GM08714 (cell line): ENCODE measurements at regions not wholly inside any gene's neighbourhood (a gene's known extent, or its start where the extent isn't known, plus 50 kb on each side); places are given as distances from the start of the nearest gene placed in this dataset.

Source experiments
- H3K4me3 ChIP-seq: fragments of 200-500 bp; sonication (Bioruptor generic); 2 replicates; pipeline ENCODE4 v1.5.1; 2014; ENCODE audit warnings: mild to moderate bottlenecking, low read length, inconsistent platforms
- ZNF274 ChIP-seq: IDR thresholded peaks from 2 replicates; pipeline ENCODE4 v1.6.1; 2012; ENCODE audit warnings: mild to moderate bottlenecking, low read depth, low read length

DNA sequence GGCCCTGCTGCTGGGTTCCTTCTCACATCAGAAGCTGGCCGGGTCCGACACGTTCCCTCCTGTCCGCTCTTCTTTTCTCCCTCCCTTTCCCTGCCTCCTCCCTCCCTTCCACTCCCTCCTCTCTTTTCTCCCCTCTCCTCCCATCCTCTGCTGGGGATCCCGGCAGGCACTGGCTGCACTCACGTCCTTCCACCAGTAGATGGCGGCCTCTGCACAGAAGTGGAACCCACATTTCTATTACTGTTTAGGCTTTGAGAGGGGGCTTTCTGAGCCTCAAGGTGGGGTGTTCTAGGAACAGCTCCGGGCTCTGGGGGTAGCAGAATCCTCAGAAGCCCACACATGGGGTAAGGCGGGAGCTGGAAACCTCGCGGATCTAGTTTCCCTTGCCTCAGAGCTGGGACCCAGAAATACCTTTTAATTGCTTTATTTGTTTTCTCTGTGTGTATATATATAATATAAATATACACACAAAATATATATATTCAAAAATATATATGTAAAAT, 294.2 kb downstream of the ZNF536 start:
- H3K4me3 ChIP-seq: no peak overlapping the region
- no peak for TF ChIP-seq ZNF274

DNA sequence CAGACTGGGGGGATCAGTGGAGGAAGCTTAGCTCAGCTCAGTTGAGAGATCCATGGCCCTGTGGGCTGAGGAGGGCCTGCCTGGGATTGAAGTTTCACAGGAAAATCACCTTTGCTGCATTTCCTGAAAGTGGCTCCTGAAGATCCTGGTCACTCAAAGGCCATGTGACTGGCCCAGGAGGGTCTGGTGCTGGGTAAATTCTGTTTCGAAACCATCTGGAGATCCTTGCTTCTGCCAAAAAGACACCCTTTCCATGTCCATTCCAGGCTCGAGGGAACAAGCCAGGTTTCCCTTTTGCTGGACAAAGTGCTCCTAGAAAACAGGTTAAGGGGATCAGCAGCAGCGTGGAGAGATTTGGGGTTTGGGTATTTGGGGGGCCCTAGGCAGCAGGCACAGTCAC, 293.3 kb downstream of the ZNF536 start:
- no peak for TF ChIP-seq ZNF274
- no peak overlapping the region for H3K4me3 ChIP-seq

DNA sequence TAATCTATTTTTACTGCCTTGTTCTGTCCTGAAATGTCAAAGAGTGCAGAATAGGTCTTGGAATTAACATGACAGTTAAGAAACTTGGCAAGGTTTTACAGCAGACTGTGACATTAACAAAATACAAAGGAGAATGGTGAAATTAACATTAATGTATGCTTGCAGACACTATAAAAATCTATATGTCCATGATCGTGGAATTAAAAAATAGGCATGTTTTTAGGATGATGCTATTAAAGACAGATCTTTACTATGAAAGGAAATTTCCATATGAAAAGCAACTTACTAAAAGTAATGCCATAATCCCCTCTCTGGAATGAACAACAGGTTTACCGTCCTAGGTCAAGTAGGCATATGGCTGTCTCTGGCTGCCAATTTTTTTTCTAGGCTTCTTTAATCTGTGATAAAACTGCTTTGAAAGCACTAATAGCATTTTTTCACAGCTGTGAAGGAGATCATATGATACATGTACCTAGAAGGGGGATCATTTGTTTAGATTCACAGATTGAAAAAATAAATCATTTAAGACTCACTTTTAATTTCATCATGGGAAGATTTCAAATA, 291.5 kb downstream of the ZNF536 start:
- no peak for TF ChIP-seq ZNF274
- H3K4me3 ChIP-seq: no peak overlapping the region

DNA sequence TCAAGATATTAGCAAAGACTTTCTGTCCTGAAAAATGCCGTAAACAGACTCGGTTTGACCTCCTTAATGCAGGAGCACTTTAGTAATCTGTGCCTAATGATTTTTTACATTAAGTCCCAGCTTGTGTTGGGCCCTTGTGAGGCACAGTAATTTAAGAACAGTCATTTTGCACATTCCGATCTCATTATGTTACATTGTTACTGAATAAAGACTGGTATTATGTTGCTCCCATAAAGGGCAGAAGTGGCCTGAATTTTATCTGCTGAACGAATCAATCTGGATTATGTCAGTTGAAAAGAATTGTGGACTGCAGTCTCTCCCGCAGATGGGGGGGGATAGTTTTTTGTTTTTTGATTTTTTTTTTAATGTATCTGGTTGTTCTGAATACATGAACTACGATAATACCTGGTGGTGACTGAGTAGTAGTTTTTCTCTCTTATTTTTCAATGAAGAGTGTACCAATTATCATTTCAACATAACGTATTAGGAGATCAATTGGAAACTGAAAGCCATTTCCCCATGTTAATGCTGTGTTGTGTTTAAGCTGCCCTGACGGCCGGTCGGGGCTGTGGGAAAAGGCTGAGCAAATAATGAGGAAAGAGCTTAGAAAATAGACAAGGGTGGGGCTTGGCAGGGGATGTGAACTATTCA, 290.2 kb downstream of the ZNF536 start:
- no peak overlapping the region; the same call in 1 of the 2 replicates for H3K4me3 ChIP-seq
- TF ChIP-seq ZNF274: no peak

DNA sequence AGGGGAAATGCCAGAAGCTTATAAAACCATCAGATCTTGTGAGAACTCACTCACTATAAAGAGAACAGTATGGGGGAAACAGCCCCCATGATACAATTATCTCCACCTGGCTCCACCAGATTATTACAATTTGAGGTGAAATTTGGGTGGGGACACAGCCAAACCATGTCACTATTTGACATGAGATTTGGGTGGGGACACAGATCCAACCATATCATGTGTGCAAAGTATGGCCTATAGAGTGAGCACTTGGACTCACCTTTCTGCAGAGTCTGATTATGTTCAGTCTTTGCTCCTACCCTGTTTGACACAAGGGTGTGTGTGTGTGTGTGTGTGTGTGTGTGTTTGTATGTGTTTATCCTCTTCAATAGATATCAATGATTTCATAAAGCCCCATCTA, 287.5 kb downstream of the ZNF536 start:
- TF ChIP-seq ZNF274: no peak
- H3K4me3 ChIP-seq: no peak overlapping the region

DNA sequence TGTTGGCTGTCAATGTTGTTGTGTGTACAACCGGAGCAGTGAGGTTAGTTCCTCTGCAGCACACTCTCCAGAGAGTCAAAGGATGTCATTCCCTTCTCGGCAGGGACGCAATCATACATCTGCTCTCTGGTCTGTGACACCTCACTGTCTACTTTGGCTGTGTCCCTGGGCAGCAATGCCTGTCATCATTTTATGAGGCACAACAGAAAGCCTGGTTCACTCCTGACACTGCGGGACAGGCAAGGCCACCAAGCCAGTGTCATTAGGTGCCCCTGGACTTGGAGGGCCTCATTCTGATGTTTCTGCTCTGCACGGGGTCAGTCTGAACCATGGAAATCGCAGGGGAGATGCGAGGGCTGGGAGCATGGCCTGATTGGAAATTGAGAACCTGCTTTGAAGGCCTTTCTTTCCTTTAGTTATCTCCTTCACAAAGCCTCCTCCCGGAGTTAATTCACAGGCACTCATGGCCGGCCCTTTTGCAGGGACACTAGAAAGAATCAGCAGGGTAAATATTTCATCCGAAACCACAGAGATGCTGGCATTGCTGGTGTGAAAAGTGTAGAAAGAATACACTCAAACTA, 284.4 kb downstream of the ZNF536 start:
- no peak overlapping the region for H3K4me3 ChIP-seq
- TF ChIP-seq ZNF274: no peak

DNA sequence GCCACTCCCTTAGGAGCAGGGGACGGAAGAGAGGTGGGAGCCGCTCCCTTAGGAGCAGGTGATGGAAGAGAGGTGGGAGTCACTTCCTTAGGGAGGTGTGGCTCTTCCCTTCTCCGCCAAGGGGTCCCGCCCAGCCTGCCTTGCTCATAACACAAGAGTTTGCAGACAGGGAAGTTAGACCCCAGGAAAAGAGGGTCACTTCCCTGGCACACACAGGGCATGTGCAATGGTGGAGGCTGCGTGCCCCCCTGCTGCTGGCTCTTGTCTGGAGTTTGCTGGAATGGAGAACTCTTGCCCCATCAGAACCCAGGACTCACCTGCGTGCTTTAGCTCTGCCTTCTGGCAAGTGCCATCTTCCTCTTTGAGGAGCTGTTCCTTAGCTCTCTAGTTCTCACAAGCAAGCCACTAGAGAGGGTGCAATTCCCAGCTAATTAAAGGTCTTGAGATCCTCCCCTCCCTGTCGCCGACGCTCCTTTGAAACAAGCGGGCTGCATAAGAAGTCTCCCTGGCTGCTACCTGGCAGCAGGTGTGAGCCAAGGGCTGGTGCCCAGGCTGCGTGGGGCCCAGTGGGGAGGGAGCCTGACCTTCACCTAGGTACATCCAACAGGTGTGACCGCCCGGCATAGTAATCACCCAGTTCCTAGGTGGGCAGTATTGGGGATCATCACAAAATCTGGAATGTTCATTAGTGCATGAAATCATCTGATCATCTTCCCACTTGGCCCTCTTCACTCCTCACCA, 281.6 kb downstream of the ZNF536 start:
- TF ChIP-seq ZNF274: no peak
- H3K4me3 ChIP-seq: no peak overlapping the region

DNA sequence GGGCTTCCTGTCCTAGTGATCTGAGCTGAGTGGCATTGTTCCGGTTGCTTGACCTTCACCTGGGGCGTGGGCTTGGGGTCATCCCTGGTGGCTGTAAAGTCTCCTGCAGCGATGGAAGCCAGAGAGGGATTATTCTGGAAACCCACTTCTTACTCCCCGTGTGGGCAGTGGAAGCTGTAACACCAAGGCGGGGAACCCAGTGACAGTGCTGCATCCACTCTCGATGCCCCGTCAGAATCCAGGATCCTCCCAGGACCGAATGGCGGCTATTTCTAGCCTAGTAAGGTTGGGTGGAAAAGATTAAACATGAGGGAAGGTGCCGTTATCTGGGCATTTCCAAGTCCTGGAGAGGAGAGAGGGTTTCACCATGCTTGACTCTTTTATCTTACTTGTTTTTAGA, 280.6 kb downstream of the ZNF536 start:
- no peak overlapping the region for H3K4me3 ChIP-seq
- no peak for TF ChIP-seq ZNF274

DNA sequence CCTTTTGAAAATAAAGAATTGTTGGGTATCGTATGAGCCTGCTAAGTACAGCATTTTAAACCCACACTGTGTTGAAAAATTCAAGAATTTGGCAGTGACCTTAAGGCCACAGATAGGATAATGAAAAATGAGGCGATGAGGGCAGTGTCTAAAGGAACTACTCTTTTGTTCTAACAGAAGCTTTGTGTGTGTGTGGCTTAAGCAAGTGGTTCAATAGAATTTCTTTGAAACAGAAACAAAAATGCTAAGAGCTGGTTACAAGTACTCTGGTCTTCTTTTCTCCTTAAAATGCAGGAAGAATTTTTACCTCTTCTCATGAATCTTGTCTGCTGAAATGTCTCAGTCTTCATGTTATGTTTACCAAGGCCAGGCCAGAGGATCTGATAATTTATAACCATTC, 279.5 kb downstream of the ZNF536 start:
- TF ChIP-seq ZNF274: no peak
- H3K4me3 ChIP-seq: no peak overlapping the region

DNA sequence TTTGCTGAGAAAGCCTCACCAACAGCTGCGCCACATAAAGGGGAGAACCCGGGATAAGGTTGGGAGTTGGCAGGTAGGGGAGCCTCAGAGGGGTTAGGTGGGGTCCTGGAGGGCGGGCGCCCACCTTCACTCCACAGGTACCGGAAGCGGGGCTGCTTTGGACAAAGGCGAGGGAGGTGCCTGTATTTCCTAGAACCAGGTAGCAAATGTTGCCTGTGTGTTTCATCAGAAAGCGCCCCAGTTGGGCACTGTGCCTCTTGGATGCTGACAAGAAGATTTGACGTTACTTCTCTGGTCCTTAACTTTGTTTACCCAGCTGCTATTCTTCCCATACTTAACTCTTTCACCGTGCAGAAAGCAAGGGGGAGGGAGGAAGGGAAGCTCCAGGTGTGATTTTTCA, 278.9 kb downstream of the ZNF536 start:
- no peak for TF ChIP-seq ZNF274

DNA sequence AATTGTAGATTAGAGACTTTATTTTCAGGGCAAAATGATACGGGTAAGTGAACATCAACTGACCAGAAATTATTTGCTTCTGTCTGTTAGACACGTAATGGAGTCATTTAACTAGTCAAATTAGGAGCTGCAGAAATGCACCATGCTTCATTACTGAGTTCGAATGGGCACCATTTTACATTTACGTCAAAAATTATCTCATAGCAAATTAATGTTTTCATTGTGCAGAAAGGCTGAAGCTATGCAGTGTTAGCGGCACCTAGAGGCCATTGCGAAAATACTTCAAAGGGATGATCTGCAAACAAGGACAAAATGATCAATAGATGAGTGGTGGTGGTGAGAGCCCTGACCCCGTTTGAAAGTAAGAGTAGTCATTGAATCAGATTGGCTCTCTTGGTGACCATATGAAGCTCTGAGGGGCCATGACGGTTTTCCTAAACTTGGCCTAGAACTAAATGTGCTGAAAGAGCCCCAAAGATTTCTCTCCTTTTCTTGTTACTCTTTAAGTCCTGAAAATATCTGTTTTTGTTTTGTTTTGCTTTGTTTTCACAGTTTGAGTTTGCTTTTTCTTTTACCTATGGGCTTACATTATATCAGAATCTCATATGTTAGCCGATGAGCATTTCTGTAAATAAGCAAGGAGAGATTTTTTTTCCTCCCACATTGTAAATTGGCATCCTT, 277.9 kb downstream of the ZNF536 start:
- no peak overlapping the region for H3K4me3 ChIP-seq
- no peak for TF ChIP-seq ZNF274

More for the DNA sequence above, 278.9 kb downstream of the ZNF536 start:
- H3K4me3 ChIP-seq: no peak overlapping the region

DNA sequence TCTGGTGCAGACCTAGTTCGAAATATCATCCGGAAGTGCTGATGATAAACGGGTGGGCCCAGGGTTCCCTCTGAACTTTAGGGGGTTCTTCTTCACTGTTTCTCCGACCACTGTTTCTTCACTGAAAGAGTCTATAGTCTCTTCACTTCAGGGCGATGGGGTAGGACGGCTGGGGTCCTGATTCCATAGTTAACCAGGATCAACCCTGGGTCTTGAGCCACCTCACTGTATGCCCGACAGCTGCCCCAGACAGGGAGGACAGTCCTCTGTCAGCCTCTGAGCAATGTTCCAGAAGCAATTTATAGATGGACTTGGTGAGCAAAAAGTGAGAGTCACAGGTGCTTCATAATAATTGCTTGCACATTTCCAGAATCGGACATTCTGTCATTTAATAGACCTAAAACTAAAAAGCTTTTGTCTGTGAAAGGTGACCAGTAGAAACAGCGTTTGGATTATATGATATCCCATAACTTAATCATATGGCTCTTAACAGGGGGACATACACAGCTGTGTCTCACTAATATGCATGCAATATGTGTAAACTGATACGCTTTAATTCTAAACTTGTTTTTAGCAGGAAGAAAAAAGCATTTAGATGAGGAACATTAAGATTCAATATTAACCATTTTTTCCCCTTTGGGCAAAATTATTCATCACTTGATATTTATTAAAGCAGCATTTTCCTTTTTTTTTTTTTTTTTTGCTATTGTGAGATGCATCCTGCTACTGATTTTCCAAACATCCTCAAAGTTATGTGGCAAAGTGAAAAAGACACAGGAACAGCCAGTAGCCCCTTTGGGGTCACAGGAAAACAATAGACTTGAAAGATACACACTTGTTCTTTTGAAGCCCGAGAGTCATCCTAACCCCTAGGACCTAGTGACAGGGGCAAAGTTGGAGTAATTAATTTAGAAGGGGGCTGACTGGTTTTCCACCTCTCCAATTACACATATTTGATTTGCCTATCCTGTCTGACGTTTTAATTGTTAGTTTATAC, 277.0 kb downstream of the ZNF536 start:
- no peak for TF ChIP-seq ZNF274
- no peak overlapping the region for H3K4me3 ChIP-seq
